ENCODE measurements at regions not wholly inside any gene's neighbourhood (a gene's known extent, or its start where the extent isn't known, plus 50 kb on each side); places are given as distances from the start of the nearest gene placed in this dataset.

- Histone ChIP-seq H3K4me3 (ENCODE audit: low read length) (no peak overlapping the region), H3K9ac (ENCODE audit: low read length) (no peak overlapping the region), H3K36me3 (ENCODE audit: control insufficient read depth, insufficient read depth, low read length) (no peaks in the 10 kb centered on the region), H3K27ac (ENCODE audit: low read depth, low read length) (no peak overlapping the region), H3K4me1 (ENCODE audit: control insufficient read depth, insufficient read depth, low read length) (no peaks in the 10 kb centered on the region), H3K27me3 (ENCODE audit: control insufficient read depth, insufficient read depth, low read length) (no peaks in the 10 kb centered on the region)
These were observed 55.8 kb upstream of the PRDX6 start for GRCh38 chr1:173421286-173421685.

- Histone ChIP-seq H3K4me3 (ENCODE audit: low read length) (no peak overlapping the region), H3K4me1 (ENCODE audit: control insufficient read depth, insufficient read depth, low read length) (no peaks in the 10 kb centered on the region), H3K9ac (ENCODE audit: low read length) (no peak overlapping the region), H3K36me3 (ENCODE audit: control insufficient read depth, insufficient read depth, low read length) (no peaks in the 10 kb centered on the region), H3K27ac (ENCODE audit: low read depth, low read length) (no peak overlapping the region), H3K27me3 (ENCODE audit: control insufficient read depth, insufficient read depth, low read length) (no peaks in the 10 kb centered on the region)
These were observed 55.3 kb upstream of the PRDX6 start for GRCh38 chr1:173421789-173422188.

- no peak overlapping the region for H3K4me3 ChIP-seq (ENCODE audit: low read length)
- H3K9ac ChIP-seq (ENCODE audit: low read length): no peak overlapping the region
- no peaks in the 10 kb centered on the region for H3K36me3 ChIP-seq (ENCODE audit: control insufficient read depth, insufficient read depth, low read length)
- H3K27me3 ChIP-seq (ENCODE audit: control insufficient read depth, insufficient read depth, low read length): no peaks in the 10 kb centered on the region
- no peaks in the 10 kb centered on the region for H3K4me1 ChIP-seq (ENCODE audit: control insufficient read depth, insufficient read depth, low read length)
- no peak overlapping the region for H3K27ac ChIP-seq (ENCODE audit: low read depth, low read length)
These were observed 54.6 kb upstream of the PRDX6 start for GRCh38 chr1:173422456-173422976.

- Histone ChIP-seq H3K4me1 (ENCODE audit: control insufficient read depth, insufficient read depth, low read length) (no peaks in the 10 kb centered on the region), H3K9ac (ENCODE audit: low read length) (no peak overlapping the region), H3K27me3 (ENCODE audit: control insufficient read depth, insufficient read depth, low read length) (no peaks in the 10 kb centered on the region), H3K4me3 (ENCODE audit: low read length) (no peak overlapping the region), H3K27ac (ENCODE audit: low read depth, low read length) (no peak overlapping the region), H3K36me3 (ENCODE audit: control insufficient read depth, insufficient read depth, low read length) (no peaks in the 10 kb centered on the region)
These were observed 53.8 kb upstream of the PRDX6 start for GRCh38 chr1:173423291-173423690.

GRCh38 chr1:173424143-173424542, 53.0 kb upstream of the PRDX6 start:
- Histone ChIP-seq H3K4me3 (ENCODE audit: low read length) (no peak overlapping the region), H3K9ac (ENCODE audit: low read length) (no peak overlapping the region), H3K27ac (ENCODE audit: low read depth, low read length) (no peak overlapping the region), H3K4me1 (ENCODE audit: control insufficient read depth, insufficient read depth, low read length) (peaks cover under 1% of the 10 kb centered on the region), H3K27me3 (ENCODE audit: control insufficient read depth, insufficient read depth, low read length) (no peaks in the 10 kb centered on the region), H3K36me3 (ENCODE audit: control insufficient read depth, insufficient read depth, low read length) (no peaks in the 10 kb centered on the region)

GRCh38 chr1:173424782-173425407, 52.2 kb upstream of the PRDX6 start:
- Histone ChIP-seq H3K36me3 (ENCODE audit: control insufficient read depth, insufficient read depth, low read length) (no peaks in the 10 kb centered on the region), H3K4me1 (ENCODE audit: control insufficient read depth, insufficient read depth, low read length) (peaks cover 8% of the 10 kb centered on the region)

GRCh38 chr1:173426057-173426456, 51.1 kb upstream of the PRDX6 start:
- no peaks in the 10 kb centered on the region for H3K27me3 ChIP-seq (ENCODE audit: control insufficient read depth, insufficient read depth, low read length)
- no peaks in the 10 kb centered on the region for H3K36me3 ChIP-seq (ENCODE audit: control insufficient read depth, insufficient read depth, low read length)
- no peak overlapping the region for H3K4me3 ChIP-seq (ENCODE audit: low read length)
- H3K27ac ChIP-seq (ENCODE audit: low read depth, low read length): no peak overlapping the region
- no peak overlapping the region for H3K9ac ChIP-seq (ENCODE audit: low read length)
- peaks cover 19% of the 10 kb centered on the region for H3K4me1 ChIP-seq (ENCODE audit: control insufficient read depth, insufficient read depth, low read length)

More at GRCh38 chr1:173424782-173425407, 52.2 kb upstream of the PRDX6 start:
- Histone ChIP-seq H3K9ac (ENCODE audit: low read length) (no peak overlapping the region), H3K27me3 (ENCODE audit: control insufficient read depth, insufficient read depth, low read length) (no peaks in the 10 kb centered on the region), H3K27ac (ENCODE audit: low read depth, low read length) (no peak overlapping the region), H3K4me3 (ENCODE audit: low read length) (no peak overlapping the region)

GRCh38 chr1:173427146-173428054, 49.7 kb upstream of the PRDX6 start:
- Histone ChIP-seq H3K36me3 (ENCODE audit: control insufficient read depth, insufficient read depth, low read length) (no peaks in the 10 kb centered on the region), H3K27me3 (ENCODE audit: control insufficient read depth, insufficient read depth, low read length) (no peaks in the 10 kb centered on the region), H3K4me1 (ENCODE audit: control insufficient read depth, insufficient read depth, low read length) (peaks cover 21% of the 10 kb centered on the region), H3K27ac (ENCODE audit: low read depth, low read length) (no peak overlapping the region), H3K9ac (ENCODE audit: low read length) (no peak overlapping the region), H3K4me3 (ENCODE audit: low read length) (no peak overlapping the region)

Measured in rectal smooth muscle tissue (tissue), 1 donor.